Ectodermal cell (in vitro differentiated cells): ENCODE measurements at regions not wholly inside any gene's neighbourhood (a gene's known extent, or its start where the extent isn't known, plus 50 kb on each side); places are given as distances from the start of the nearest gene placed in this dataset.

Experiments used
- H3K27ac ChIP-seq: 2 replicates; pipeline ENCODE4 v1.7.0; 2013; ENCODE audit warnings: mild to moderate bottlenecking, low read depth, low read length; ENCODE audit not compliant: insufficient read depth, poor library complexity, severe bottlenecking
- H3K27me3 ChIP-seq: 2 replicates; pipeline ENCODE4 v1.7.0; 2013; ENCODE audit warnings: mild to moderate bottlenecking, low read length; ENCODE audit not compliant: insufficient read depth, control insufficient read depth, poor library complexity, severe bottlenecking
- H3K36me3 ChIP-seq: one replicate; pipeline ENCODE4 v1.7.0; 2013; ENCODE audit warnings: low read length; ENCODE audit not compliant: control insufficient read depth, insufficient read depth
- H3K4me1 ChIP-seq: one replicate; pipeline ENCODE4 v1.7.0; 2013; ENCODE audit warnings: low read length; ENCODE audit not compliant: control insufficient read depth, insufficient read depth
- H3K4me3 ChIP-seq: 2 replicates; pipeline ENCODE4 v1.7.0; 2013; ENCODE audit warnings: low read depth, low read length, control low read depth; ENCODE audit not compliant: insufficient read depth
- H3K9me3 ChIP-seq: 2 replicates; pipeline ENCODE4 v1.7.0; 2013; ENCODE audit warnings: mild to moderate bottlenecking, low read length, moderate library complexity; ENCODE audit not compliant: control insufficient read depth
- WGBS, 2 experiments: methylation state at CpG; one replicate each; pipeline ENCODE4 v1.1.7; 2013; ENCODE audit warnings: missing lambda C conversion rate in 2 of 2; 5-methylcytosine and 5-hydroxymethylcytosine counted together

GRCh38 chr15:81434851-81435250 lies 60.8 kb upstream of the TMC3 start:
- Histone ChIP-seq H3K27me3 (no peaks in the 10 kb centered on the region), H3K36me3 (no peaks in the 10 kb centered on the region), H3K27ac (no peak overlapping the region), H3K4me3 (no peak overlapping the region), H3K4me1 (no peaks in the 10 kb centered on the region), H3K9me3 (no peaks in the 10 kb centered on the region)

- H3K36me3 ChIP-seq, result no peaks in the 10 kb centered on the region
- H3K4me3 ChIP-seq, result no peak overlapping the region
Observed at GRCh38 chr15:81433462-81433861, 59.4 kb upstream of the TMC3 start.

GRCh38 chr15:81432179-81432578 lies 58.2 kb upstream of the TMC3 start:
- no peaks in the 10 kb centered on the region for H3K9me3 ChIP-seq
- H3K27ac ChIP-seq, result no peak overlapping the region
- no peak overlapping the region for H3K4me3 ChIP-seq
- no peaks in the 10 kb centered on the region for H3K27me3 ChIP-seq
- 93 to 100% methylated on average over 1 to 2 of the region's 2 CpGs for WGBS, 2 experiments
- no peaks in the 10 kb centered on the region for H3K36me3 ChIP-seq
- H3K4me1 ChIP-seq, result no peaks in the 10 kb centered on the region

More at GRCh38 chr15:81433462-81433861, 59.4 kb upstream of the TMC3 start:
- H3K4me1 ChIP-seq, result no peaks in the 10 kb centered on the region
- no peaks in the 10 kb centered on the region for H3K9me3 ChIP-seq
- WGBS, 2 experiments, result 68% methylated on average over 3 of the region's 3 CpGs
- no peak overlapping the region for H3K27ac ChIP-seq
- H3K27me3 ChIP-seq, result no peaks in the 10 kb centered on the region

GRCh38 chr15:81427176-81427575 lies 53.2 kb upstream of the TMC3 start:
- H3K4me3 ChIP-seq, result no peak overlapping the region
- H3K36me3 ChIP-seq, result no peaks in the 10 kb centered on the region
- no peaks in the 10 kb centered on the region for H3K27me3 ChIP-seq
- H3K4me1 ChIP-seq, result no peaks in the 10 kb centered on the region
- 88 to 90% methylated on average over 6 of the region's 6 CpGs for WGBS, 2 experiments
- no peaks in the 10 kb centered on the region for H3K9me3 ChIP-seq
- no peak overlapping the region for H3K27ac ChIP-seq

GRCh38 chr15:81425905-81426304 lies 51.9 kb upstream of the TMC3 start:
- WGBS, 2 experiments, result 91 to 100% methylated on average over 1 of the region's 1 CpG
- Histone ChIP-seq H3K27me3 (no peaks in the 10 kb centered on the region), H3K9me3 (no peaks in the 10 kb centered on the region), H3K4me1 (no peaks in the 10 kb centered on the region), H3K4me3 (no peak overlapping the region), H3K36me3 (no peaks in the 10 kb centered on the region), H3K27ac (no peak overlapping the region)
